GM23248 (cell line): ENCODE measurements at regions not wholly inside any gene's neighbourhood (a gene's known extent, or its start where the extent isn't known, plus 50 kb on each side); places are given as distances from the start of the nearest gene placed in this dataset.

Experiments
- DNase-seq: peaks from one replicate; pipeline ENCODE4 v3.0.0-alpha.2; 2015
- H2AFZ ChIP-seq: fragments of 200-600 bp; sonication (generic); 2 replicates; pipeline ENCODE4 v1.6.1; 2016; ENCODE audit warnings: antibody characterized with exemption
- H3F3A ChIP-seq: fragments of 200-600 bp; sonication (generic); 2 replicates; pipeline ENCODE4 v1.6.1; 2016; ENCODE audit warnings: mild to moderate bottlenecking, antibody characterized with exemption, mixed run types; ENCODE audit not compliant: insufficient read depth
- H3K27ac ChIP-seq: fragments of 200-600 bp; sonication (generic); 2 replicates; pipeline ENCODE4 v1.5.1; 2016; ENCODE audit warnings: mild to moderate bottlenecking
- H3K27me3 ChIP-seq: fragments of 200-600 bp; sonication (generic); replicated peaks from 2 replicates; pipeline ENCODE4 v1.6.1; 2016; ENCODE audit warnings: mild to moderate bottlenecking; ENCODE audit not compliant: insufficient read depth
- H3K36me3 ChIP-seq: fragments of 200-600 bp; sonication (generic); 2 replicates; pipeline ENCODE4 v1.6.1; 2016; ENCODE audit warnings: low read depth, mild to moderate bottlenecking
- H3K4me1 ChIP-seq: fragments of 200-600 bp; sonication (generic); 2 replicates; pipeline ENCODE4 v1.6.1; 2016; ENCODE audit warnings: mild to moderate bottlenecking; ENCODE audit not compliant: insufficient read depth
- H3K4me2 ChIP-seq: fragments of 200-600 bp; sonication (generic); one replicate; pipeline ENCODE4 v1.6.1; 2016; ENCODE audit warnings: mild to moderate bottlenecking; ENCODE audit not compliant: unreplicated experiment
- H3K4me3 ChIP-seq: fragments of 200-600 bp; sonication (generic); 2 replicates; pipeline ENCODE4 v1.5.1; 2016; ENCODE audit warnings: mild to moderate bottlenecking
- H3K79me2 ChIP-seq: fragments of 200-600 bp; sonication (generic); 2 replicates; pipeline ENCODE4 v1.6.1; 2016; ENCODE audit warnings: mild to moderate bottlenecking; ENCODE audit not compliant: insufficient read depth
- H3K9ac ChIP-seq: fragments of 200-600 bp; sonication (generic); 2 replicates; pipeline ENCODE4 v1.6.1; 2016; ENCODE audit warnings: mild to moderate bottlenecking
- H3K9me2 ChIP-seq: fragments of 200-600 bp; sonication (generic); 2 replicates; pipeline ENCODE4 v1.6.1; 2016; ENCODE audit warnings: mixed run types, mild to moderate bottlenecking, moderate library complexity; ENCODE audit not compliant: insufficient read depth
- H3K9me3 ChIP-seq: fragments of 200-600 bp; sonication (generic); one replicate; pipeline ENCODE4 v1.6.1; 2017; ENCODE audit warnings: low read depth
- H4K20me1 ChIP-seq: fragments of 200-600 bp; sonication (generic); 2 replicates; pipeline ENCODE4 v1.6.0; 2016; ENCODE audit not compliant: insufficient read depth
- EZH2 ChIP-seq: fragments of 200-600 bp; sonication (generic); IDR thresholded peaks from 2 replicates; pipeline ENCODE4 v1.6.1; 2018; ENCODE audit warnings: antibody characterized with exemption, mild to moderate bottlenecking; ENCODE audit not compliant: insufficient read depth, poor library complexity, severe bottlenecking
- EZH2phosphoT487 ChIP-seq: fragments of 200-600 bp; sonication (generic); IDR thresholded peaks from 2 replicates; pipeline ENCODE4 v1.6.1; 2018; ENCODE audit warnings: antibody characterized with exemption, moderate library complexity, mild to moderate bottlenecking, low read depth; ENCODE audit not compliant: insufficient read depth
- WGBS, 2 experiments: methylation state at CpG; one replicate each; pipeline ENCODE4 v1.1.6; 2015 to 2017; ENCODE audit warnings: low lambda C conversion rate in 2 of 2, low coverage in 1 of 2; ENCODE audit errors: missing lambda C conversion rate in 2 of 2; 5-methylcytosine and 5-hydroxymethylcytosine counted together
- in situ Hi-C: fragments of 300-500 bp; cut with MboI; formaldehyde crosslinking; loops from 2 replicates; pipeline ENCODE4 v1.15.0; 2020

GRCh38 chr2:133986081-133986837 is 267.6 kb upstream of the MGAT5 start:
- Histone ChIP-seq H3K9ac (no peak overlapping the region), H3K4me3 (no peak overlapping the region), H3K4me1 (no peaks in the 10 kb centered on the region; the same call in 1 of the 2 replicates), H2AFZ (no peak overlapping the region), H3K4me2 (no peak overlapping the region), H3K27ac (no peak overlapping the region), H3K36me3 (no peaks in the 10 kb centered on the region), H3K9me3 (no peaks in the 10 kb centered on the region), H3F3A (no peaks in the 10 kb centered on the region), H3K79me2 (no peaks in the 10 kb centered on the region), H3K9me2 (no peaks in the 10 kb centered on the region), H4K20me1 (no peaks in the 10 kb centered on the region), H3K27me3 (0 out of 2 replicates have a peak, but pooled peaks cover 3% of the 10 kb centered on the region)
- WGBS, 2 experiments: 23 to 32% methylated on average over 3 of the region's 3 CpGs
- TF ChIP-seq EZH2phosphoT487 (no peak), EZH2 (no peak)
- DNase-seq: peak; percentile 36
- in situ Hi-C loops: no loop called here

GRCh38 chr2:133986881-133987795 is 266.7 kb upstream of the MGAT5 start:
- Histone ChIP-seq H3K4me1 (no peaks in the 10 kb centered on the region; the same call in 1 of the 2 replicates), H3F3A (no peaks in the 10 kb centered on the region), H3K4me2 (no peak overlapping the region), H3K79me2 (no peaks in the 10 kb centered on the region), H2AFZ (no peak overlapping the region), H3K27me3 (0 out of 2 replicates have a peak, but pooled peaks cover 6% of the 10 kb centered on the region), H3K9me3 (no peaks in the 10 kb centered on the region), H3K36me3 (no peaks in the 10 kb centered on the region), H3K27ac (no peak overlapping the region), H3K9ac (no peak overlapping the region), H4K20me1 (no peaks in the 10 kb centered on the region), H3K4me3 (no peak overlapping the region), H3K9me2 (no peaks in the 10 kb centered on the region)
- 30 to 36% methylated on average over 11 of the region's 11 CpGs for WGBS, 2 experiments
- DNase-seq: no peak
- in situ Hi-C loops: no loop called here
- no peak for TF ChIP-seq EZH2
- no peak for TF ChIP-seq EZH2phosphoT487

- in situ Hi-C loops: no loop called here
Measured at GRCh38 chr2:133988316-133988891, 265.5 kb upstream of the MGAT5 start.

GRCh38 chr2:133991606-133992168 is 262.2 kb upstream of the MGAT5 start:
- Histone ChIP-seq H3K79me2 (no peaks in the 10 kb centered on the region), H2AFZ (no peak overlapping the region), H3K4me3 (no peak overlapping the region), H3F3A (no peaks in the 10 kb centered on the region), H4K20me1 (no peaks in the 10 kb centered on the region), H3K4me1 (no peaks in the 10 kb centered on the region; the same call in 1 of the 2 replicates), H3K36me3 (no peaks in the 10 kb centered on the region), H3K9me3 (no peaks in the 10 kb centered on the region), H3K27me3 (0 out of 2 replicates have a peak, but pooled peaks cover 6% of the 10 kb centered on the region), H3K4me2 (no peak overlapping the region), H3K9ac (no peak overlapping the region), H3K27ac (no peak overlapping the region), H3K9me2 (no peaks in the 10 kb centered on the region)
- TF ChIP-seq EZH2 (no peak), EZH2phosphoT487 (no peak)
- DNase-seq: no peak
- in situ Hi-C loops: no loop called here
- 18 to 25% methylated on average over 3 of the region's 3 CpGs for WGBS, 2 experiments

More at GRCh38 chr2:133988316-133988891, 265.5 kb upstream of the MGAT5 start:
- Histone ChIP-seq H3K27ac (no peak overlapping the region), H3F3A (no peaks in the 10 kb centered on the region), H3K9ac (no peak overlapping the region), H3K4me3 (no peak overlapping the region), H3K4me1 (no peaks in the 10 kb centered on the region; the same call in 1 of the 2 replicates), H3K27me3 (0 out of 2 replicates have a peak, but pooled peaks cover 6% of the 10 kb centered on the region), H3K36me3 (no peaks in the 10 kb centered on the region), H3K9me3 (no peaks in the 10 kb centered on the region), H3K79me2 (no peaks in the 10 kb centered on the region), H3K9me2 (no peaks in the 10 kb centered on the region), H3K4me2 (no peak overlapping the region), H2AFZ (no peak overlapping the region), H4K20me1 (no peaks in the 10 kb centered on the region)
- WGBS, 2 experiments: 62 to 64% methylated on average over 12 of the region's 12 CpGs
- TF ChIP-seq EZH2phosphoT487 (no peak), EZH2 (no peak)
- DNase-seq: no peak
